NOMO-1 treated with dmso at 0.1 percent for 144 hours (cell line): ENCODE measurements at regions not wholly inside any gene's neighbourhood (a gene's known extent, or its start where the extent isn't known, plus 50 kb on each side); places are given as distances from the start of the nearest gene placed in this dataset.

Experiments used
- DNase-seq: peaks from one replicate; lab custom pipeline; 2025; ENCODE audit not compliant: unreplicated experiment; lab: John Stamatoyannopoulos, UW

- DNase-seq, result no peak
Measured at GRCh38 chr12:127334912-127335644, 931.9 kb upstream of the TMEM132C start.

- DNase-seq, result no peak
Measured at GRCh38 chr12:127336416-127336815, 930.6 kb upstream of the TMEM132C start.

DNA sequence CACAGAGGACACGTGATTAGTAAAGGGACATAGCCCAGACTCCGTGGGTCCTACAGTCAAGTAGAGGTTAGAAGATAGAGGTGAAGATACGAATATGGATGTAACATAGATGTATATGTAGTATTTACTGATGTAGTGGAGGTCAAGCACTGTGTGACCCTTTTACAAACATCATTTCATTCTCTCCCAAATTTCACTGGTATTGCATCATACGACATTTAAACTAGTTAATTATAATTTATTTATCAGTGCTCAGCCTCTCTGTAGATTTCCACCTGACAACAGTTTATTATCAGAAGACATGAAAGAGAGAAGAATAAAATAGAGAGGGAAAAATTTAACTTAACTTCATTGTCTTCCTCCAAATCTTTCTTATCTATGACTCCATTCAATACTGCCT, 927.9 kb upstream of the TMEM132C start:
- no peak for DNase-seq

DNA sequence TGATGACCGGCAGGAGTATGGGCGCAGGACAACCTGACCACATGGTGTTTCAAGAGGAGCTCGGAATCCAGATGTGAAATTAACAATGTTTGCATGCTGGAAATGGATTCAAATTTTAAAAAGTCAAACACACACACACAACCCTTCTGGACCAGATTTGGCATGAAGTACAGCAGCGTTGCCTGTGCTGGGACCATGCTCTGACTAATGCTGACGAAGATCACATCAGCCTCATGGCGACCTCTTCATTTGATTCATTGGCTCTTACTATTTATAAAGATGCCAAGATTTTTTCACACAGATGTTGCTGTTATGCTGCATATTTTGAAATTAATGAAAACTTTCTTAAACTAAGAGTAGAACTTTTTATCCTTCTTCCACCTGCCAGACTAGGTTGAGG, 926.6 kb upstream of the TMEM132C start:
- no peak for DNase-seq

- DNase-seq, result no peak
Measured at GRCh38 chr12:127342861-127343260, 924.1 kb upstream of the TMEM132C start.

- no peak for DNase-seq
Measured at GRCh38 chr12:127343940-127344339, 923.0 kb upstream of the TMEM132C start.

DNA sequence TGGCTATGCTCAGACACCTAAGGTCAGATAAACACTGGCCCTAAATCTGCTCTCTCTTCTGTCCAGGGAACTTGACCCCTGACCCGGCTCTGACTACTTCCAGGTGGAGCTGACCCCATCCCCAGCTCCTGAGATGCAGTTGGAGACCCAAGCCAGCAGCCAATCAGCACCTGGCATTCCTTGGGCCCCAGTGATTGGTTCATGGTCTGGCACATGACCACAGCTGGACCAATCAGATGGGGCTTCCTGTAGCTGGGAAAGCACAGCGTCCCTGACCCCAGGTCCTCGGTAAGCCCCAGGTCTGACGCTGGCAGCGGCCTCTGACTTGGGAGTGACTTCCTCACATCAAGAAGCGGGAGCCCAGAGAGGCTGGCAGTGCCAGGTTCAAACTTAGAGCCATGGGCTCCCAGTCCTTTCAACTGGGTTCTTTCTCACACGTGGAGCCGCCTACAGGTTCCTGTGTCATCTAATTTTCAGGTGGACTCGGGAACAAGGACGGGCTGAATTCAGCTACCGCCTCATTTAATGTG, 915.4 kb upstream of the TMEM132C start:
- no peak for DNase-seq

DNA sequence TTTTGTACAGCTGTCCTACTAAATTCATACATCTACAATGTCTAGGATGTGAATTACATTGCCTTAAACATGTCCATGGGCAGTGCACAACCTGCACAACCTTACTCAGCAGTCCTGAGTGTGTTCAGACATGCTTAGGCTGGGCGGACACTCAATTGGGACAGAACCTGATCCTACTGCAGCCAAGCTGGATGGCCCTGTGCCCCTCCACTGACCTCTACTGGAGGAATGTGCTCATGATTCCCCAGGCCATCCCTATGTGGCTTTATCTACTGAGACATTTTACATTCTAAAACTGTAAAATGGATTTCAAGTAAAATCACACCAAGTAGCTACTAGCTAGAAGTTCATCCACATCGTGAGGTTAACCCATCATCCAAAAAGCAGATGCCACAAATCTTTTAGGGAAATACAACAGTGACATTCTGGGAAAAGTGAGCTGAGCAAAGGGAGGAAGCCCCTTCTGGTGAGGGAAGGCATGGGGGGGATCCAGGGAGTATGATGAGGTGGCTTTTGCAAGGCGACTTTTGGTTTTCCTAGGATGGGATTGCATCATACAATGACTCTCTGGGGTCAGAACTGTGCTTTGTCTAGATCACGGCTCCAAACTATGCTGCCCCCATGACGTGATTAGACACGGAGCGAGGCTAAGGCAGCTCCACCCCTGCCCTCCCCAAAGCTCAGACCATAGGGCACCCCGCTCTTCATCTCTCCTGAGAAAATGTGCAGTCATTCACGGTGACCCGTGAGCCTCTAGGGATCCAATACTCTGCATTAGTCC, 911.7 kb upstream of the TMEM132C start:
- no peak for DNase-seq

DNA sequence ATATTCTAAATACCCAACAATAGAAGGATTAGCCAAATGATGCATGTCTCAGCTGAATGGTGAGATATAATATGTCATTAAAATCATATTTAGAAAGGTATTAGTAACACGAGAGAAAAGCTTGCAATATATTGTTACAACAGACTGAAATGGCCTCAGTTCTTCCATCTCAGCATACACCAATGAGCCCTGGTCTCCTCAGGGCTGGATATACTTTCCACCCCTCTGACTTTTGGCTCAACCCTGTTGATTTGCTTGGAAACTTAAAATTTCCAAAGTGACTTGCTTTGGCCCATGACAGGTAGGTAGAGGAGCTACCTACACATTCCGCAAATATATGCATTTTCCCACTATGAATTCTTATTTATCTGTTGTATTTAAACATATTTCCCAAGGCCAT, 908.1 kb upstream of the TMEM132C start:
- no peak for DNase-seq

GRCh38 chr12:127360580-127360979, 906.4 kb upstream of the TMEM132C start:
- no peak for DNase-seq

DNA sequence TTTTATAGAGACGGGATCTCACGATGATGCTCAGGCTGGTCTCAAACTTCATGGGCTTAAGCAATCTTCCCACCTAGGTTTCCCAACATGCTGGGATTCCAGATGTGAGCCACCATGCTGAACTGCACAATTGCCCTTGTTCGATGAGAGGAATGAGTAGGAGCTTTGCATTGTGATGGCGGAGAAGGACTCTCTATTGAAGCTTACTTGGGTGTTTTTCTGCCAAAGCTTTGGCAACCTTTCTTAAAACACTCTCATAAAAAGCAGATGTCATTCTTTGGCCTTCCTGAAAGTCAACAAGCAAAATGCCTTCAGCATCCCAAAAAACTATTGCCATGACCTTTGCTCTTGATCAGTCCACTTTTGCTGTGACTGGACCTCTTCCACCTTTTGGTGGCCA, 904.8 kb upstream of the TMEM132C start:
- no peak for DNase-seq

DNA sequence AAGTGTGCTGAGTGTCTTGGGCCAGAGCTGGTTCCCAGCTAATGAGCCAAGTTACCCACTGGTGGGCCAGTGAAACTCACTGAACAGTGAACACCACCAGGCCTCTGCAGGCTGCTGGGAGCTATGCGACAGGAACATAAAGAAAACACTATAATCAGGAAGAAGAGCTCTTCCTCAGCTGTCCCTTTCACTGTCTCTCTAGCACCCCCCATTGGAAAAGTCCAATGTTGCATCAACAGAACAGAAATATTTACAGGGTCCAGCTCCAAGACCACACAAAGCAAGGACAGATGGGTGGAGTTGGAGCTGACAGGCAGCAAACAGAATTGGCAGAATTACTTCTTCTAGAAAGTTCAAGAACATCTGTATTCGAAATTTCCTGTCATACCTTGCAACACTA, 903.6 kb upstream of the TMEM132C start:
- DNase-seq, result no peak

DNA sequence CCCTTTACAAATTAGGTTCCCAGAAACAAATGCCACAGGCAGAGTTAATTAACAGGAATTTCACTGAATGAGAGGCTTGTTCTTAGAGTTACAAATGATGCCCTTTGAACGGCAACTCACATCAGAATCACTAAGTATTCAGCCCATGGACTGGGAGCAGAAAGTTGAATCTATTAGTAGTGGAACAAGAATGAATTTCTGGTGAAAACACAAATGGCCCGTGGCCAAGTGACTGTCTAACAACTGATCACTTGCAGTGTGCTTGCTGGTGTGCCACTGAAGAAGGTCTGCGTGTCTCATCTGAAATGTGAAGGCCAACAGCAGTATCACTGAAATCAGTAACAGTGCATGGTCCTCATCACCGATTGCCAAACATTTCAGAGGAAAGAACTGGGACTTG, 893.4 kb upstream of the TMEM132C start:
- no peak for DNase-seq

GRCh38 chr12:127374447-127374846, 892.5 kb upstream of the TMEM132C start:
- DNase-seq, result no peak

- no peak for DNase-seq
Measured at GRCh38 chr12:127381043-127381668, 885.8 kb upstream of the TMEM132C start.

GRCh38 chr12:127381681-127382080, 885.3 kb upstream of the TMEM132C start:
- DNase-seq, result no peak

DNA sequence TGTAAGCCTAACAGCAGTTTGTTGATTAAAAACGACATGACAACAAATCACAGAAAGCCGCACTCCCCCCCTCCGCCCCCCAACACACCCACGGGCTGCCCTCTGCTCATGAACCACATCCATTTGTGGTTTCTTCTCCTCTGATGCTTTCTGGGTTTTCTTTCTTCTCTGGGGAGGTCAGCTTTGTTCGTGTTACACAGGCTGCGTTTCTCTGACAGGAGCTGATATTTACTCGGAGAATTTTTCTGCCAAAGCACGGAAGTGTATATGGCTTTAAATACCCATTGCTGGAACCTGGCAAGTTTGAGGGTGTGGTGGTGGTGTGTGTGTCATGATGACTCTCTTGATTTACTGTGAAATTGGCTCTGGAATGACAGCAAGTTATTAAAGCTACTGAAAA, 883.7 kb upstream of the TMEM132C start:
- DNase-seq, result no peak

DNA sequence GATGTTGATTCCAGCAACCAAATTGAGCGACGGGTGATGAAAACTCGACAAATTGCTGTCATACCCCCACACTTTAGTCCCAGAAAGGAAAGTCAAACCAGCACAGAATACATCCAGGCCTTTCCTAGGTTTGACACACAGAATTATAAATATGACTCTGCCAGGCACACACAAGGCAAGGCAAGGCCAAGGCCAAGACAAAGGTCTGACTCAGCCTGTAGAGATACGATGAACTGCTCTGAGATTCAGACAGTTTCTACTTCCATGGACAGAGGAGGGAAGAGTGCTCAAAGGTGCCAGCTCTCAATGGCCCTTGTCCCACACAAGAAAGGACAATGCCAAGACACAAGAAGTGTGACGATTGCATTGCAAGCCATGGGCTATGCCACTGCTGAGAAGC, 880.2 kb upstream of the TMEM132C start:
- no peak for DNase-seq

- DNase-seq, result no peak
Measured at GRCh38 chr12:127388985-127389384, 878.0 kb upstream of the TMEM132C start.

DNA sequence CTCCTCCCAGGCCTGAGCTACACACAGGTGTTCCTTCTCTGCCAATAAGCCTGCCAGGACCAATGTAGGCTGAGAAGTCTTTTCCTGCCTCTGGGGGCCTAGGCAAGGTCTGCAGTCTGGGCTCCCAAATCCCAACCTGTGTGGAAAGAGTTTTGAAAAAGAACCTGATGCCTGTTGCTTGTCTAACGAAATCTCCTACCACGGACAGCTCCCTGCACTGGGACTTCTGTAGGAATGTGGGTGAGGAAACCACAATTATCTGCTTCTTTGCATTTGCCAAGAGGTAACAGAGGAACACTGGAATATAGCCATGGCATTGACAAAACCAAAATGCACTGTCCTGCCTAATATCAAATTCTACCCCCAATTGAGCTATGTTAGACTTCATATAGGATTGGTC, 877.0 kb upstream of the TMEM132C start:
- no peak for DNase-seq

DNA sequence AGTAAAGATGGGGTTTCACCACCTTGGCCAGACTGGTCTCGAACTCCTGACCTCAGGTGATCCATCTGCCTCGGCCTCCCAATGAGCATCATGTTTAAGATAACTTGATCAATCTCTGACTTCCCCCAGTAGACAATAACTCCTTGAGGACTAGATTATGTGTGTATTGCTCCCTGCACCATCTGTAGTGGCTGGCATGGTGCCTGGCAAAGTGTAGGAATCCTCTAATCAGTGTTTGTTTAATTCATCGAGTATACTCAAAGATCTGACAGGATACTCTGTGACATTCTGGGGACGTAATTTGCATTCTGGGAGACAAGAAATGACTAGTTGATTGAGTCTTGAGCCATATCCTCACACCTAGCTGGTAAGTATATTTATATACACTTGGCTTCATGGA, 873.5 kb upstream of the TMEM132C start:
- DNase-seq, result no peak

DNA sequence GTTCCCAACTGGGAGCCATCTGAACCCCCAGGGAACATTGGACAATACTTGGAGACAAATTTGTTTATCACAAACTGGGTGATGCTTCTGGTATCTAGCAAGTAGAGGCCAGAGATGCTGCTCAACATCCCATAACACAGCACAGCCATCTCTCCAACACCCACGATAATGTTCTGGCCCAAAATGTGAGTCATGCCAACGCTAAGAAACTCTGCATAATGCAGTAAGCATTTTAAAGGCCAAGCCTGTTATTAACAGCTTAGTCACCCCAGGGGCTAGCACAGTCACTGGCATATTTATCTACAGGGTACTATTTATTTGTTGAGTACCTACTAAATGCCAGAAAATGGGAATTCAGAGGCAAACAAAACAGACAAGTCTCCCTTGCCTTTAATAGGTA, 873.1 kb upstream of the TMEM132C start:
- no peak for DNase-seq
